ENCODE measurements at regions not wholly inside any gene's neighbourhood (a gene's known extent, or its start where the extent isn't known, plus 50 kb on each side); places are given as distances from the start of the nearest gene placed in this dataset.
"Not testable (repeated sequence)": the region's sequence is repeated elsewhere in the genome, so short reads cannot be mapped to it uniquely, and the experiment has no call there.

- DNase-seq; H3K9me3 ChIP-seq (ENCODE audit: control insufficient read depth, low read length); H3K4me1 ChIP-seq (ENCODE audit: control insufficient read depth in 1 of 2, insufficient read depth in 2 of 2, low read length in 2 of 2); H3K27me3 ChIP-seq (ENCODE audit: control insufficient read depth in 1 of 2, insufficient read depth in 2 of 2, low read length in 1 of 2); ATAC-seq (ENCODE audit: low FRiP score); H3K27ac ChIP-seq (ENCODE audit: low read depth in 1 of 2, low read length in 2 of 2); H3K36me3 ChIP-seq (ENCODE audit: control insufficient read depth in 1 of 2, insufficient read depth in 2 of 2, low read length in 1 of 2); intact Hi-C loops (cut with DNase I); H3K4me3 ChIP-seq (ENCODE audit: low read length in 2 of 2): not testable (repeated sequence)
- WGBS, 2 donors: 35 to 37% methylated on average over 12 of the region's 12 CpGs
Observed at GRCh38 chr14:48011484-48011883, 336.1 kb upstream of the MDGA2 start.

- H3K9me3 ChIP-seq (ENCODE audit: control insufficient read depth, low read length): no peaks in the 10 kb centered on the region
- H3K27ac ChIP-seq (ENCODE audit: low read depth in 1 of 2, low read length in 2 of 2): no peak overlapping the region
- H3K4me3 ChIP-seq (ENCODE audit: low read length in 2 of 2): no peak overlapping the region
- H3K27me3 ChIP-seq (ENCODE audit: control insufficient read depth in 1 of 2, insufficient read depth in 2 of 2, low read length in 1 of 2): no peaks in the 10 kb centered on the region
- H3K36me3 ChIP-seq (ENCODE audit: control insufficient read depth in 1 of 2, insufficient read depth in 2 of 2, low read length in 1 of 2): no peaks in the 10 kb centered on the region
- H3K4me1 ChIP-seq (ENCODE audit: control insufficient read depth in 1 of 2, insufficient read depth in 2 of 2, low read length in 2 of 2): no peaks in the 10 kb centered on the region
- no peak for ATAC-seq (ENCODE audit: low FRiP score)
- DNase-seq: no peak
- intact Hi-C loops (cut with DNase I): no loop called here
Observed at GRCh38 chr14:48008646-48009045, 333.2 kb upstream of the MDGA2 start.

GRCh38 chr14:48005986-48006385 lies 330.6 kb upstream of the MDGA2 start:
- no peak for DNase-seq
- intact Hi-C loops (cut with DNase I): no loop called here
- ATAC-seq (ENCODE audit: low FRiP score): no peak
- Histone ChIP-seq H3K36me3 (ENCODE audit: control insufficient read depth in 1 of 2, insufficient read depth in 2 of 2, low read length in 1 of 2) (no peaks in the 10 kb centered on the region), H3K9me3 (ENCODE audit: control insufficient read depth, low read length) (no peaks in the 10 kb centered on the region), H3K4me1 (ENCODE audit: control insufficient read depth in 1 of 2, insufficient read depth in 2 of 2, low read length in 2 of 2) (no peaks in the 10 kb centered on the region), H3K27me3 (ENCODE audit: control insufficient read depth in 1 of 2, insufficient read depth in 2 of 2, low read length in 1 of 2) (no peaks in the 10 kb centered on the region), H3K27ac (ENCODE audit: low read depth in 1 of 2, low read length in 2 of 2) (no peak overlapping the region), H3K4me3 (ENCODE audit: low read length in 2 of 2) (no peak overlapping the region)
- WGBS, 2 donors: 32 to 40% methylated on average over 1 of the region's 1 CpG

GRCh38 chr14:47993883-47994282 lies 318.5 kb upstream of the MDGA2 start:
- H3K4me3 ChIP-seq (ENCODE audit: low read length in 2 of 2): no peak overlapping the region
- no peaks in the 10 kb centered on the region for H3K4me1 ChIP-seq (ENCODE audit: control insufficient read depth in 1 of 2, insufficient read depth in 2 of 2, low read length in 2 of 2)
- H3K27ac ChIP-seq (ENCODE audit: low read depth in 1 of 2, low read length in 2 of 2): no peak overlapping the region
- H3K36me3 ChIP-seq (ENCODE audit: control insufficient read depth in 1 of 2, insufficient read depth in 2 of 2, low read length in 1 of 2): no peaks in the 10 kb centered on the region
- intact Hi-C loops (cut with DNase I): no loop called here
- no peak for ATAC-seq (ENCODE audit: low FRiP score)
- DNase-seq: no peak
- H3K27me3 ChIP-seq (ENCODE audit: control insufficient read depth in 1 of 2, insufficient read depth in 2 of 2, low read length in 1 of 2): no peaks in the 10 kb centered on the region
- no peaks in the 10 kb centered on the region for H3K9me3 ChIP-seq (ENCODE audit: control insufficient read depth, low read length)

DNA sequence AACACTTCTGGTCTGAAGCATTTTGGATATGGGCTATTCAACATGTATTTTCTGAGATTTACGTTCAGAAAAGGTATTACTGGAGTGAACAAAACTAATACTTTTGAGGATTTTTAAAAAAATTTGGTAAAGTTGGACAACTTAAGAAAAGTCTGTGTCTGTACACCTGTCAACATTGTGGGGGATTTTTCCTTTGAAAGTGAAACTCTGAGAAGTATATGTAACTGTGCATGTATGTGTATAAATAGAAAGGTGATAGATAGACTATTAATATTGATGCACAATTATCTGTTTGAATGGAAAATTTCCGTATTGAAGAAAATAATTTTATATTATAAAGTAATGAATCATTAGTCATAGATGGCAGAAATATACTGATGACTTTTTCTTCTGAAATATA lies 312.8 kb upstream of the MDGA2 start:
- no peaks in the 10 kb centered on the region for H3K27me3 ChIP-seq (ENCODE audit: control insufficient read depth in 1 of 2, insufficient read depth in 2 of 2, low read length in 1 of 2)
- H3K4me1 ChIP-seq (ENCODE audit: control insufficient read depth in 1 of 2, insufficient read depth in 2 of 2, low read length in 2 of 2): no peaks in the 10 kb centered on the region
- no peak for DNase-seq
- H3K4me3 ChIP-seq (ENCODE audit: low read length in 2 of 2): no peak overlapping the region
- no peaks in the 10 kb centered on the region for H3K36me3 ChIP-seq (ENCODE audit: control insufficient read depth in 1 of 2, insufficient read depth in 2 of 2, low read length in 1 of 2)
- no peak overlapping the region for H3K27ac ChIP-seq (ENCODE audit: low read depth in 1 of 2, low read length in 2 of 2)
- 73 to 78% methylated on average over 2 of the region's 2 CpGs for WGBS, 2 donors
- ATAC-seq (ENCODE audit: low FRiP score): no peak
- no peaks in the 10 kb centered on the region for H3K9me3 ChIP-seq (ENCODE audit: control insufficient read depth, low read length)
- intact Hi-C loops (cut with DNase I): no loop called here

- H3K27ac ChIP-seq (ENCODE audit: low read depth in 1 of 2, low read length in 2 of 2): no peak overlapping the region
- ATAC-seq (ENCODE audit: low FRiP score) (no peak), DNase-seq (no peak)
- no peaks in the 10 kb centered on the region for H3K36me3 ChIP-seq (ENCODE audit: control insufficient read depth in 1 of 2, insufficient read depth in 2 of 2, low read length in 1 of 2)
- no peaks in the 10 kb centered on the region for H3K4me1 ChIP-seq (ENCODE audit: control insufficient read depth in 1 of 2, insufficient read depth in 2 of 2, low read length in 2 of 2)
- H3K4me3 ChIP-seq (ENCODE audit: low read length in 2 of 2): no peak overlapping the region
- intact Hi-C loops (cut with DNase I): no loop called here
- no peaks in the 10 kb centered on the region for H3K27me3 ChIP-seq (ENCODE audit: control insufficient read depth in 1 of 2, insufficient read depth in 2 of 2, low read length in 1 of 2)
- no peaks in the 10 kb centered on the region for H3K9me3 ChIP-seq (ENCODE audit: control insufficient read depth, low read length)
Observed at GRCh38 chr14:47978871-47979270, 303.5 kb upstream of the MDGA2 start.

DNA sequence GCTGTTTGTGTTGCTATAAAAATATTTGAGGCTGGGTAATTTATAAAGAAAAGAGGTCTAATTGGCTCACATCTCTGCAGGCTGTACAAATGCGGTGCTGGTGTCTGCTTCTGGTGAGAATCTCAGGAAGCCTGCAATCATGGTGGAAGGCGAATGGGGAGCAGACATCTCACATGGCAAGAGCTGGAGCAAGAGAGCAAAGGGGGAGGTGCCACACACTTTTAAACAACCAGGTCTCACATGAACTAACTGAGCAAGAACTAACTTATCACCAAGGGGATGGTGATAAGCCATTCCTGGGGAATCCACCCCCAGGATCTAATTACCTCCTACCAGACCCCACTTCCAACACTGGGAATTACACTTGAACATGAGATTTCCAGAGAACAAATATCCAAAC lies 300.7 kb upstream of the MDGA2 start:
- WGBS, 2 donors: 76 to 81% methylated on average over 2 of the region's 2 CpGs

GRCh38 chr14:47966076-47966810 lies 290.8 kb upstream of the MDGA2 start:
- no peak for DNase-seq
- no peaks in the 10 kb centered on the region for H3K36me3 ChIP-seq (ENCODE audit: control insufficient read depth in 1 of 2, insufficient read depth in 2 of 2, low read length in 1 of 2)
- H3K4me1 ChIP-seq (ENCODE audit: control insufficient read depth in 1 of 2, insufficient read depth in 2 of 2, low read length in 2 of 2): no peaks in the 10 kb centered on the region
- no peaks in the 10 kb centered on the region for H3K27me3 ChIP-seq (ENCODE audit: control insufficient read depth in 1 of 2, insufficient read depth in 2 of 2, low read length in 1 of 2)
- no peak overlapping the region for H3K27ac ChIP-seq (ENCODE audit: low read depth in 1 of 2, low read length in 2 of 2)
- H3K4me3 ChIP-seq (ENCODE audit: low read length in 2 of 2): no peak overlapping the region
- 63 to 72% methylated on average over 2 of the region's 2 CpGs for WGBS, 2 donors
- intact Hi-C loops (cut with DNase I): no loop called here
- H3K9me3 ChIP-seq (ENCODE audit: control insufficient read depth, low read length): no peaks in the 10 kb centered on the region
- no peak for ATAC-seq (ENCODE audit: low FRiP score)

More for the DNA sequence above, 300.7 kb upstream of the MDGA2 start:
- Histone ChIP-seq H3K4me3 (ENCODE audit: low read length in 2 of 2) (no peak overlapping the region), H3K36me3 (ENCODE audit: control insufficient read depth in 1 of 2, insufficient read depth in 2 of 2, low read length in 1 of 2) (no peaks in the 10 kb centered on the region), H3K4me1 (ENCODE audit: control insufficient read depth in 1 of 2, insufficient read depth in 2 of 2, low read length in 2 of 2) (no peaks in the 10 kb centered on the region), H3K27ac (ENCODE audit: low read depth in 1 of 2, low read length in 2 of 2) (no peak overlapping the region), H3K27me3 (ENCODE audit: control insufficient read depth in 1 of 2, insufficient read depth in 2 of 2, low read length in 1 of 2) (no peaks in the 10 kb centered on the region), H3K9me3 (ENCODE audit: control insufficient read depth, low read length) (peaks cover 3% of the 10 kb centered on the region)
- intact Hi-C loops (cut with DNase I): no loop called here
- ATAC-seq (ENCODE audit: low FRiP score) (no peak), DNase-seq (no peak)

- WGBS, 2 donors: 83 to 84% methylated on average over 3 of the region's 3 CpGs
- no peaks in the 10 kb centered on the region for H3K36me3 ChIP-seq (ENCODE audit: control insufficient read depth in 1 of 2, insufficient read depth in 2 of 2, low read length in 1 of 2)
- no peaks in the 10 kb centered on the region for H3K4me1 ChIP-seq (ENCODE audit: control insufficient read depth in 1 of 2, insufficient read depth in 2 of 2, low read length in 2 of 2)
- H3K9me3 ChIP-seq (ENCODE audit: control insufficient read depth, low read length): no peaks in the 10 kb centered on the region
- H3K4me3 ChIP-seq (ENCODE audit: low read length in 2 of 2): no peak overlapping the region
- no peaks in the 10 kb centered on the region for H3K27me3 ChIP-seq (ENCODE audit: control insufficient read depth in 1 of 2, insufficient read depth in 2 of 2, low read length in 1 of 2)
- DNase-seq: no peak
- ATAC-seq (ENCODE audit: low FRiP score): no peak
- intact Hi-C loops (cut with DNase I): no loop called here
- H3K27ac ChIP-seq (ENCODE audit: low read depth in 1 of 2, low read length in 2 of 2): no peak overlapping the region
Observed at GRCh38 chr14:47961634-47962033, 286.2 kb upstream of the MDGA2 start.
